NCI-H2171 treated with DMSO at 0.1 percent for 48 hours (cell line): ENCODE measurements at regions not wholly inside any gene's neighbourhood (a gene's known extent, or its start where the extent isn't known, plus 50 kb on each side); places are given as distances from the start of the nearest gene placed in this dataset.

Source experiments
- DNase-seq: peaks from one replicate; lab custom pipeline; 2025; lab: John Stamatoyannopoulos, UW

GRCh38 chr13:70634893-70635292 lies 526.6 kb upstream of the KLHL1 start:
- no peak for DNase-seq

GRCh38 chr13:70630247-70630646 lies 522.0 kb upstream of the KLHL1 start:
- DNase-seq: no peak

GRCh38 chr13:70623239-70623638 lies 515.0 kb upstream of the KLHL1 start:
- peak; percentile 25 for DNase-seq

- no peak for DNase-seq
These were observed 514.5 kb upstream of the KLHL1 start for GRCh38 chr13:70622796-70623195.

- no peak for DNase-seq
These were observed 511.7 kb upstream of the KLHL1 start for GRCh38 chr13:70619936-70620335.

- no peak for DNase-seq
These were observed 508.6 kb upstream of the KLHL1 start for GRCh38 chr13:70616847-70617246.

GRCh38 chr13:70613295-70613694 lies 505.0 kb upstream of the KLHL1 start:
- peak; percentile 70 for DNase-seq

GRCh38 chr13:70612881-70613280 lies 504.6 kb upstream of the KLHL1 start:
- peak; percentile 63 for DNase-seq

- DNase-seq: peak; percentile 51
These were observed 496.2 kb upstream of the KLHL1 start for GRCh38 chr13:70604448-70604847.

- DNase-seq: no peak
These were observed 485.5 kb upstream of the KLHL1 start for GRCh38 chr13:70593716-70594115.

- DNase-seq: no peak
These were observed 476.9 kb upstream of the KLHL1 start for GRCh38 chr13:70585109-70585508.

- no peak for DNase-seq
These were observed 472.6 kb upstream of the KLHL1 start for GRCh38 chr13:70580825-70581224.

GRCh38 chr13:70579941-70580340 lies 471.7 kb upstream of the KLHL1 start:
- peak; percentile 5 for DNase-seq

- no peak for DNase-seq
These were observed 463.0 kb upstream of the KLHL1 start for GRCh38 chr13:70571221-70571620.

GRCh38 chr13:70568571-70568970 lies 460.3 kb upstream of the KLHL1 start:
- DNase-seq: peak; percentile 57

GRCh38 chr13:70544706-70545105 lies 436.5 kb upstream of the KLHL1 start:
- no peak for DNase-seq

GRCh38 chr13:70541451-70541850 lies 433.2 kb upstream of the KLHL1 start:
- DNase-seq: no peak

GRCh38 chr13:70534466-70534865 lies 426.2 kb upstream of the KLHL1 start:
- DNase-seq: no peak

- no peak for DNase-seq
These were observed 421.4 kb upstream of the KLHL1 start for GRCh38 chr13:70529652-70530051.

GRCh38 chr13:70527599-70527998 lies 419.3 kb upstream of the KLHL1 start:
- peak; percentile 58 for DNase-seq

- peak; percentile 67 for DNase-seq
These were observed 415.4 kb upstream of the KLHL1 start for GRCh38 chr13:70523622-70524021.

- DNase-seq: no peak
These were observed 412.2 kb upstream of the KLHL1 start for GRCh38 chr13:70520275-70521036.

GRCh38 chr13:70518081-70518480 lies 409.8 kb upstream of the KLHL1 start:
- DNase-seq: no peak

- no peak for DNase-seq
These were observed 408.0 kb upstream of the KLHL1 start for GRCh38 chr13:70516226-70516625.
